Thoracic aorta (tissue), 2 donors: ENCODE measurements at regions not wholly inside any gene's neighbourhood (a gene's known extent, or its start where the extent isn't known, plus 50 kb on each side); places are given as distances from the start of the nearest gene placed in this dataset.
"Not testable (repeated sequence)": the region's sequence is repeated elsewhere in the genome, so short reads cannot be mapped to it uniquely, and the experiment has no call there.

Experiments used
- ATAC-seq: fragments of 150-250 bp; one replicate; pipeline ENCODE4 v1.8.0; 2017; ENCODE audit warnings: low read depth; ENCODE audit not compliant: insufficient number of reproducible peaks, low FRiP score
- DNase-seq: peaks from one replicate; pipeline ENCODE4 v3.0.0-alpha.2; 2020; ENCODE audit warnings: low spot score
- H3K27ac ChIP-seq, 2 donors: fragments of 200-600 bp; sonication (generic); 1 replicate in 1 of 2; 2 replicates in 1 of 2; pipeline ENCODE4 v1.5.1; 2016; ENCODE audit warnings: mild to moderate bottlenecking in 2 of 2, moderate library complexity in 2 of 2
- H3K27me3 ChIP-seq: fragments of 200-600 bp; sonication (generic); replicated peaks from 2 replicates; pipeline ENCODE4 v1.6.0; 2016; ENCODE audit warnings: mild to moderate bottlenecking; ENCODE audit not compliant: insufficient read depth
- H3K36me3 ChIP-seq: fragments of 200-600 bp; sonication (generic); one replicate; pipeline ENCODE4 v1.5.1; 2016
- H3K4me1 ChIP-seq, 2 donors: fragments of 200-600 bp; sonication (generic); 1 replicate in 1 of 2; 2 replicates in 1 of 2; pipeline versions ENCODE4 v1.5.1 to v1.6.0; 2016; ENCODE audit warnings: low read depth in 2 of 2, mild to moderate bottlenecking in 1 of 2; ENCODE audit not compliant: control insufficient read depth in 1 of 2
- H3K4me3 ChIP-seq: fragments of 200-600 bp; sonication (generic); 2 replicates; pipeline ENCODE4 v1.5.1; 2016; ENCODE audit warnings: mild to moderate bottlenecking
- H3K9me3 ChIP-seq: fragments of 200-600 bp; sonication (generic); 2 replicates; pipeline ENCODE4 v1.5.1; 2016
- CTCF ChIP-seq: fragments of 200-600 bp; sonication (generic); IDR thresholded peaks from one replicate; pipeline ENCODE4 v1.5.1; 2019; ENCODE audit warnings: antibody characterized with exemption

GRCh38 chr9:7507026-7507425 is 292.6 kb downstream of the DMAC1 start:
- Histone ChIP-seq H3K9me3 (no peaks in the 10 kb centered on the region), H3K4me1 (peaks cover 0 to 5% of the 10 kb centered on the region in 2 donors), H3K27me3 (no peaks in the 10 kb centered on the region), H3K4me3 (no peak overlapping the region), H3K36me3 (no peaks in the 10 kb centered on the region), H3K27ac (no peak overlapping the region)
- DNase-seq, result no peak
- ATAC-seq, result no peak
- no peak for TF ChIP-seq CTCF

GRCh38 chr9:7500521-7500920 is 299.1 kb downstream of the DMAC1 start:
- ATAC-seq (no peak), DNase-seq (no peak)
- Histone ChIP-seq H3K9me3 (no peaks in the 10 kb centered on the region), H3K4me1 (no peaks in the 10 kb centered on the region), H3K27ac (no peak overlapping the region), H3K36me3 (no peaks in the 10 kb centered on the region), H3K27me3 (no peaks in the 10 kb centered on the region), H3K4me3 (no peak overlapping the region)
- TF ChIP-seq CTCF, result no peak

- Histone ChIP-seq H3K27me3 (no peaks in the 10 kb centered on the region), H3K27ac (no peak overlapping the region), H3K4me1 (no peaks in the 10 kb centered on the region), H3K9me3 (no peaks in the 10 kb centered on the region), H3K36me3 (no peaks in the 10 kb centered on the region), H3K4me3 (no peak overlapping the region)
- no peak for TF ChIP-seq CTCF
- ATAC-seq (no peak), DNase-seq (no peak)
Measured at GRCh38 chr9:7491641-7492040, 307.9 kb downstream of the DMAC1 start.

GRCh38 chr9:7490317-7491108 is 309.1 kb downstream of the DMAC1 start:
- DNase-seq, result no peak
- Histone ChIP-seq H3K4me3 (no peak overlapping the region), H3K36me3 (no peaks in the 10 kb centered on the region), H3K9me3 (no peaks in the 10 kb centered on the region), H3K27me3 (no peaks in the 10 kb centered on the region), H3K27ac (no peak overlapping the region), H3K4me1 (no peaks in the 10 kb centered on the region)
- no peak for ATAC-seq
- no peak for TF ChIP-seq CTCF

- no peak for DNase-seq
Measured at GRCh38 chr9:7489036-7489435, 310.5 kb downstream of the DMAC1 start.

GRCh38 chr9:7484014-7484413 is 315.6 kb downstream of the DMAC1 start:
- not testable (repeated sequence) for H3K4me1 ChIP-seq, H3K4me3 ChIP-seq, DNase-seq, H3K9me3 ChIP-seq, H3K27me3 ChIP-seq, ATAC-seq, H3K36me3 ChIP-seq, H3K27ac ChIP-seq

More at GRCh38 chr9:7489036-7489435, 310.5 kb downstream of the DMAC1 start:
- no peak overlapping the region for H3K27ac ChIP-seq
- no peaks in the 10 kb centered on the region for H3K36me3 ChIP-seq
- no peak for ATAC-seq
- H3K27me3 ChIP-seq, result no peaks in the 10 kb centered on the region
- H3K4me1 ChIP-seq, result no peaks in the 10 kb centered on the region
- no peak for TF ChIP-seq CTCF
- no peak overlapping the region for H3K4me3 ChIP-seq
- H3K9me3 ChIP-seq, result no peaks in the 10 kb centered on the region
